HG03460 (cell line): ENCODE measurements at regions not wholly inside any gene's neighbourhood (a gene's known extent, or its start where the extent isn't known, plus 50 kb on each side); places are given as distances from the start of the nearest gene placed in this dataset.
"Not testable (repeated sequence)": the region's sequence is repeated elsewhere in the genome, so short reads cannot be mapped to it uniquely, and the experiment has no call there.

Source experiments
- ATAC-seq: cut with Tn5 transposase; IDR thresholded peaks from one replicate; pipeline ENCODE4 v1.9.1; 2021; ENCODE audit not compliant: unreplicated experiment

- ATAC-seq = no peak
These were observed 295.4 kb upstream of the DAB2 start for GRCh38 chr5:39720136-39720535.

DNA sequence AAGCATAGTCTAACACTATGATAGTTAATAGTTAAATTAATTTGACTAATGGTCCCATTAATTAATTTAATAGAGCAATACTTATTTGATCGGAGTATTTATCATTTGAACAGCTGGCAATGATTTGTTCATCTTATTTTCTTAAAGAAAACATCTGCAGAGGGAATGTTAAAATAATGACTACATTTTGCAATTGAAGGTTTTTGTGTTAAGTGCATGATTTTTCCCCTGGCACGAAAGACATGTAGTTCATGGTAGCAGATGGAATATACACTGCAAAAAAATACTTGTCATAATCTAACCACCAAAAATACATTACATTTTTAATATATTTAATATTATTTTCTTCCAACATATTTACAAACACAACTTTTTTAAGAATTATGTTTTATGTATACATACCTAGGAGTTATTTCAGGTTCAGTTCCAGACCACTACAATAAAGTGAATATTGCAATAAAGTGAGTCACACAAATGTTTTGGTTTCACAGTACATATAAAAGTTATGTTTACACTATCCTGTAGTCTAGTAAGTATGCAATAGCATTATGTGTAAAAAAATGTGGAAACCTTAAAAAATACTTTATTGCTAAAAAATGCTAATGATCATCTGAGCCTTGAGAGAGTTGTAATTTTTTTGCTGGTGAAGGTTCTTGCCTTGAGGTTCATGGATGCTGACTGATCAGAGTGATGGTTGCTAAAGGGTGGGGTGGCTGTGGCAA, 292.6 kb upstream of the DAB2 start:
- no peak for ATAC-seq

- no peak for ATAC-seq
These were observed 291.8 kb upstream of the DAB2 start for GRCh38 chr5:39716532-39717028.

- no peak for ATAC-seq
These were observed 289.4 kb upstream of the DAB2 start for GRCh38 chr5:39714036-39714698.

DNA sequence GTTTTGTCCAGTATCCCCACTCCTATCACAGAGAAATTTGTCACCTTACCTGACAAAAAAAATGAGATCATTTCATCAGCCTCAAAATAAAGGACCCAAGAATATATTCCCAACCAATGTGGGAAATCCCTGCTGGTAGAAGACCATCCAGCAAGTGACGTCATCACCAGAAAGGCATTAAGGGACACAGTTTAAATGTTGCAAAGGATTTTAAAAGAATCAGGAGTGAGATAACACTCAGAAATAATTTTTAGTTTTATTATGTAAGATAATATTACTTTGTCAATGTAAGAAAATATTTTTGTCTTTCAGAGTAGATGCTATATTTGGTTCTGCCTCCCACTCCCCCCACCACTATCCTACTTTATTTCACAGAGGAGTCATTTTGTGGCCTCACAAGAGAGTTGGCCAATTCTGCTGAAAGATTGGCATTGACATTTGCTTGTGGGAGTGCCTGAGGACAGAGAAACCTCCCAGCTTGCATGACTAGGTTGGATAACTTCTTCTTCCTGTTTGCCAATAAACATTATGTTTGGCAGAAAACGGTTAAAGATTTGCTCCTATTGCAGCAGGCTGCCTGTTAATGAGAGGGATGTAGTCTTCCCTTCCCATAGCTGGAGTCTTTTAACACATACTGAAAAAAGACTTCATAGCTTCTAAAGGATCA, 288.6 kb upstream of the DAB2 start:
- no peak for ATAC-seq

- no peak for ATAC-seq
These were observed 287.8 kb upstream of the DAB2 start for GRCh38 chr5:39712316-39713249.

- ATAC-seq = no peak
These were observed 287.0 kb upstream of the DAB2 start for GRCh38 chr5:39711821-39712220.

DNA sequence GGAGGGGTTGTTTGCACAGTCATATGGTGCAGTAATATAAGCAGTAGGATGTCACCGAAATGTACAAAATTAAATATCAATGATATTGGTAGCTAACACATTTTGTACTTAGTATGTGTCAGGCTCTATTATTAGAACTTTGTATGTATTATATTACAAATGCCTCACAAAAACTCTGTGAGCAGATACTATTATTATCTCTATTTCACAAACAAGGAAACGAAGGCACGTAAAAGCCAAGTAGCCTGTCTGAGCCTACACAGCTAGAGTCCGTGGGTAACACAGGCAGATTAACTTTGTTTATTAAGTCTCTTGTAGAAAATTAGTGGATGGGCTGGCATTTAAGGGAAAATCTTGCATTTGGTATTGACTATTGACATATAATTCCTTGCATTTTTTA, 284.3 kb upstream of the DAB2 start:
- ATAC-seq = no peak

- ATAC-seq = no peak
These were observed 278.1 kb upstream of the DAB2 start for GRCh38 chr5:39702928-39703327.

- no peak for ATAC-seq
These were observed 275.7 kb upstream of the DAB2 start for GRCh38 chr5:39700523-39700922.

DNA sequence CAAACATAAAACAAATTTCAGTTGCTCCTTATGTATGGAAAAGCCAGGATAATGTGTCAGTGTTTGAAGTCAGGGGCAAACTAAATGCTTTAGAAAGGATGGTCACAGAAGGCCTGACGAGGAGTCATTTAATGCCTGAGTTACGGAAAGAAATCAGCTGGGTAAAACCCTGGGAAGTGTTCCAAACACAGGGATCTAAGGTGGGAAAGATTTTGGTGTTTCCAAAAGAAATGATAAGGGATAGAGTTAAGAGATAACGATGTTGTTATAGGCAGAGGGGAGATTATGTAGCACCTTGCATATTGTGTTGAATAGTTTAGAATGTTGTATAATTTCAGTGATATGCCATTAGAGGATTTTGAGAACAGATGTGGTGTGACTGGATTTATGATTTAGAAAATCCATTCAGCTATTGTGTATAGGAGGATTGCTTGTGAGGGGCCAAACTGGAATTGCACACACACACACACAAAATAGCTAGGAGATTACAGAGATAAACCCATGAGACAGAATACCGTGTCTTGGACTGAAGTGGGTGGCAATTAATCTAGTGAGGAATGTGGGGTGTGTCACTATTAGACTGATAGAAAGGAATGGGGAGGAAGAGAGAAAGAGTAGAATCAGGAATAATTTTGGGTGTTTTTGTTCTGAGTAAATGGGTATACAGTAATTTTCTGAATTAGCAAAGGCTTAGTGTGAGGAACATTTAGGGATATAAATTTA, 274.2 kb upstream of the DAB2 start:
- no peak for ATAC-seq

- no peak for ATAC-seq
These were observed 273.1 kb upstream of the DAB2 start for GRCh38 chr5:39697881-39698280.

- no peak for ATAC-seq
These were observed 272.1 kb upstream of the DAB2 start for GRCh38 chr5:39696672-39697398.

- ATAC-seq = no peak
These were observed 267.2 kb upstream of the DAB2 start for GRCh38 chr5:39691993-39692392.

DNA sequence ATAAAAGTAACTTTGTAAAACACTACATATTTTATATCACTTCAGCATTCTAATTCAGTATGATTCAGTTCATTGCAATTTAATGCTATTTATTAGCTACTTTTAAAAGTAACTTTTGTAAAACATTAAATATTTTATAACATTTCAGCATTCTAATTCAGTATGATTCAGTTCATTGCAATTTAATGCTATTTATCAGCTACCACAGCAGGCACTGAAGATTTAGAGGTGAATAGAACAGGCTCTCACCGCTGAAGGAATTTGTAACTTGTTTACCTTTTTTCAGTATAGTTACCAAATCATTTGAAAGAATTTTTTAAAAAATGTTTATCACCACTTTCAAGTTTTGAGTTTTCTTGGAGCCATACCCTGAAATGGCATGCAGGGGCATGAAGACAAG, 266.4 kb upstream of the DAB2 start:
- no peak for ATAC-seq

DNA sequence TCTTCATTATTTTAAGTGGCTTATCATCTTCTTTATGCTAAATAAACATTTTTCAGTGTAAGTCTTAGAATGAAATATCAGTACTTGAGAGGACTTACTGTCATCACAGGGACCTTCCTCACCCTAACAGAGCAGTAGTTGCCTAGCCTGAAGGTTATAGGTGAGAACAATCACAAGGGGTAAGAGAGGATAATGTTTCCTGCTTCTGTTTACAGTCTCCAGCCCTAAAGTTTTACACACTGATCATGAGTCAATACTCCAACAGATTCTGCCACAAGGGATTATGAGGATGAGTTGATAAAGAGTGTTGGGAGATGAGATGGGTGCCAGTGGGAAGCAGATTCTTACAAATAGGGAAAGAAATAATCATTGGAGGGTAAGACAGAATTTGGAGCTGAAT, 265.1 kb upstream of the DAB2 start:
- ATAC-seq = no peak

GRCh38 chr5:39687924-39688323, 263.1 kb upstream of the DAB2 start:
- ATAC-seq = not testable (repeated sequence)

GRCh38 chr5:39680213-39680612, 255.4 kb upstream of the DAB2 start:
- ATAC-seq = no peak

- no peak for ATAC-seq
These were observed 253.8 kb upstream of the DAB2 start for GRCh38 chr5:39678534-39678933.

DNA sequence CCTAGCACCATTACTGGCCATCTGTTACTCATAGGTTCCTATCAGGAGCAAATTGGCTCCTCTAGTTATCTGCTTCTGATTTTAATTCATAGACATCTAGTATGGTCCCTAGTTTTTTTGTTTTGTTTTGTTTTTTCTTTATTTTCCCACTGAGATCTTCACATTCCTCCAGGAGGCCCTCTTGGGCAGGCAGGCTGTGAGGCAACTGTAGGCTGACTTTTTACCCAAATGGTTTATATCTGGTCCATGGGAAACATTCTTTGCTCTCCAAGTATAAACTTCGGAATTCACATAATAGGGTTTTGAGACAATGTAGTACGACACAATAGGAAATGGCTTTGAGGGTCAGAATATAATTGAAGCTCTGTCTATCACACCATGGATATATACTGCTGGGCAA, 250.9 kb upstream of the DAB2 start:
- ATAC-seq = no peak
